ENCODE measurements at regions not wholly inside any gene's neighbourhood (a gene's known extent, or its start where the extent isn't known, plus 50 kb on each side); places are given as distances from the start of the nearest gene placed in this dataset.

GRCh38 chr4:85094735-85095134 is 128.2 kb upstream of the WDFY3 start:
- no peak for DNase-seq
- Histone ChIP-seq H3K9me3 (no peaks in the 10 kb centered on the region), H3K27me3 (no peaks in the 10 kb centered on the region), H3K4me1 (no peaks in the 10 kb centered on the region), H3K36me3 (ENCODE audit: low read depth, missing control alignments) (no peaks in the 10 kb centered on the region), H3K27ac (no peak overlapping the region), H3K4me3 (no peak overlapping the region)
- WGBS, 2 donors: 81 to 92% methylated on average over 1 of the region's 1 CpG
- intact Hi-C loops (cut with DNase I; ENCODE audit: low total_unique reads): no loop called here
- no peak for TF ChIP-seq CTCF (IDR thresholded peaks at IDR 0.05)

GRCh38 chr4:85102606-85103005 is 136.1 kb upstream of the WDFY3 start:
- H3K27ac ChIP-seq: no peak overlapping the region
- H3K4me1 ChIP-seq: no peaks in the 10 kb centered on the region
- intact Hi-C loops (cut with DNase I; ENCODE audit: low total_unique reads): no loop called here
- no peaks in the 10 kb centered on the region for H3K9me3 ChIP-seq
- no peak for TF ChIP-seq CTCF (IDR thresholded peaks at IDR 0.05)
- TF ChIP-seq POLR2A (IDR thresholded peaks at IDR 0.05): no peak
- H3K27me3 ChIP-seq: no peaks in the 10 kb centered on the region
- no peak for DNase-seq
- no peak overlapping the region for H3K4me3 ChIP-seq
- WGBS, 2 donors: 64 to 74% methylated on average over 1 of the region's 1 CpG
- no peaks in the 10 kb centered on the region for H3K36me3 ChIP-seq (ENCODE audit: low read depth, missing control alignments)

GRCh38 chr4:85106166-85106565 is 139.7 kb upstream of the WDFY3 start:
- H3K4me1 ChIP-seq: no peaks in the 10 kb centered on the region
- H3K4me3 ChIP-seq: no peak overlapping the region
- H3K9me3 ChIP-seq: no peaks in the 10 kb centered on the region
- intact Hi-C loops (cut with DNase I; ENCODE audit: low total_unique reads): no loop called here
- H3K36me3 ChIP-seq (ENCODE audit: low read depth, missing control alignments): no peaks in the 10 kb centered on the region
- H3K27ac ChIP-seq: no peak overlapping the region
- H3K27me3 ChIP-seq: no peaks in the 10 kb centered on the region
- no peak for DNase-seq
- TF ChIP-seq POLR2A (IDR thresholded peaks at IDR 0.05) (no peak), CTCF (IDR thresholded peaks at IDR 0.05) (no peak)

GRCh38 chr4:85106805-85107336 is 140.4 kb upstream of the WDFY3 start:
- TF ChIP-seq CTCF (IDR thresholded peaks at IDR 0.05) (no peak), POLR2A (IDR thresholded peaks at IDR 0.05) (no peak)
- H3K9me3 ChIP-seq: no peaks in the 10 kb centered on the region
- H3K27me3 ChIP-seq: no peaks in the 10 kb centered on the region
- no peak for DNase-seq
- intact Hi-C loops (cut with DNase I; ENCODE audit: low total_unique reads): no loop called here
- H3K4me1 ChIP-seq: no peaks in the 10 kb centered on the region
- 82 to 89% methylated on average over 5 of the region's 5 CpGs for WGBS, 2 donors
- no peak overlapping the region for H3K27ac ChIP-seq
- no peaks in the 10 kb centered on the region for H3K36me3 ChIP-seq (ENCODE audit: low read depth, missing control alignments)
- H3K4me3 ChIP-seq: no peak overlapping the region

- DNase-seq: no peak
- H3K9me3 ChIP-seq: no peaks in the 10 kb centered on the region
- 67 to 70% methylated on average over 5 of the region's 5 CpGs for WGBS, 2 donors
- no peak overlapping the region for H3K27ac ChIP-seq
- TF ChIP-seq POLR2A (IDR thresholded peaks at IDR 0.05): no peak
- TF ChIP-seq CTCF (IDR thresholded peaks at IDR 0.05): no peak
- H3K27me3 ChIP-seq: no peaks in the 10 kb centered on the region
- intact Hi-C loops (cut with DNase I; ENCODE audit: low total_unique reads): no loop called here
- no peak overlapping the region for H3K4me3 ChIP-seq
- H3K4me1 ChIP-seq: no peaks in the 10 kb centered on the region
- H3K36me3 ChIP-seq (ENCODE audit: low read depth, missing control alignments): no peaks in the 10 kb centered on the region
Measured at GRCh38 chr4:85107553-85107952, 141.1 kb upstream of the WDFY3 start.
